GF-D8 (cell line): ENCODE measurements at regions not wholly inside any gene's neighbourhood (a gene's known extent, or its start where the extent isn't known, plus 50 kb on each side); places are given as distances from the start of the nearest gene placed in this dataset.

Experiments used
- DNase-seq: peaks from one replicate; lab custom pipeline; 2025; lab: John Stamatoyannopoulos, UW

- DNase-seq: no peak
These were observed 410.7 kb upstream of the KIRREL3 start for GRCh38 chr11:127411283-127411682.

- DNase-seq: no peak
These were observed 394.5 kb upstream of the KIRREL3 start for GRCh38 chr11:127395034-127395433.

- DNase-seq: no peak
These were observed 393.0 kb upstream of the KIRREL3 start for GRCh38 chr11:127393460-127393997.

GRCh38 chr11:127392575-127392974, 392.0 kb upstream of the KIRREL3 start:
- no peak for DNase-seq

- DNase-seq: no peak
These were observed 389.9 kb upstream of the KIRREL3 start for GRCh38 chr11:127390465-127390864.

GRCh38 chr11:127385071-127385470, 384.5 kb upstream of the KIRREL3 start:
- DNase-seq: no peak

GRCh38 chr11:127383026-127383425, 382.5 kb upstream of the KIRREL3 start:
- no peak for DNase-seq

GRCh38 chr11:127381247-127381646, 380.7 kb upstream of the KIRREL3 start:
- DNase-seq: no peak

GRCh38 chr11:127379686-127380085, 379.1 kb upstream of the KIRREL3 start:
- no peak for DNase-seq

- no peak for DNase-seq
These were observed 375.7 kb upstream of the KIRREL3 start for GRCh38 chr11:127376301-127376700.

- no peak for DNase-seq
These were observed 368.8 kb upstream of the KIRREL3 start for GRCh38 chr11:127369356-127369755.

GRCh38 chr11:127362754-127363308, 362.3 kb upstream of the KIRREL3 start:
- DNase-seq: no peak

- DNase-seq: no peak
These were observed 357.6 kb upstream of the KIRREL3 start for GRCh38 chr11:127358160-127358559.

GRCh38 chr11:127350476-127350875, 349.9 kb upstream of the KIRREL3 start:
- no peak for DNase-seq

GRCh38 chr11:127345819-127346459, 345.4 kb upstream of the KIRREL3 start:
- no peak for DNase-seq

- no peak for DNase-seq
These were observed 339.9 kb upstream of the KIRREL3 start for GRCh38 chr11:127340438-127340837.

GRCh38 chr11:127339376-127339775, 338.8 kb upstream of the KIRREL3 start:
- no peak for DNase-seq

GRCh38 chr11:127338380-127339259, 338.1 kb upstream of the KIRREL3 start:
- DNase-seq: no peak

GRCh38 chr11:127334466-127334865, 333.9 kb upstream of the KIRREL3 start:
- DNase-seq: no peak

- DNase-seq: no peak
These were observed 332.3 kb upstream of the KIRREL3 start for GRCh38 chr11:127332896-127333295.

- no peak for DNase-seq
These were observed 329.5 kb upstream of the KIRREL3 start for GRCh38 chr11:127330044-127330443.

GRCh38 chr11:127308291-127308690, 307.7 kb upstream of the KIRREL3 start:
- no peak for DNase-seq

- DNase-seq: no peak
These were observed 307.1 kb upstream of the KIRREL3 start for GRCh38 chr11:127307700-127308099.
